ENCODE measurements at regions not wholly inside any gene's neighbourhood (a gene's known extent, or its start where the extent isn't known, plus 50 kb on each side); places are given as distances from the start of the nearest gene placed in this dataset.

- TF ChIP-seq ZNF384 (IDR thresholded peaks at IDR 0.05; ENCODE audit: borderline replicate concordance, low read depth, low read length), result no peak
- no peak for TF ChIP-seq USF2 (IDR thresholded peaks at IDR 0.05; ENCODE audit: borderline replicate concordance, low read depth, low read length)
- no peak for TF ChIP-seq NBN (IDR thresholded peaks at IDR 0.05)
- TF ChIP-seq CTCF (IDR thresholded peaks at IDR 0.05 in 2 of 3, conservative IDR thresholded peaks at IDR 0.05 in 1 of 3; ENCODE audit: control insufficient read depth in 2 of 3, extremely low read depth in 1 of 3, insufficient read depth in 1 of 3, low read depth in 3 of 3, low read length in 3 of 3), result no peak
- TF ChIP-seq BHLHE40 (IDR thresholded peaks at IDR 0.05; ENCODE audit: borderline replicate concordance in 1 of 2, low read depth in 2 of 2, low read length in 1 of 2), result no peak
Observed at GRCh38 chr7:48832303-48832845, 92.0 kb upstream of the CDC14C start.
